ENCODE measurements at regions not wholly inside any gene's neighbourhood (a gene's known extent, or its start where the extent isn't known, plus 50 kb on each side); places are given as distances from the start of the nearest gene placed in this dataset.
"Not testable (repeated sequence)": the region's sequence is repeated elsewhere in the genome, so short reads cannot be mapped to it uniquely, and the experiment has no call there.

- no peak for DNase-seq
Observed at GRCh38 chr10:121138918-121139317, 287.8 kb downstream of the WDR11 start.

GRCh38 chr10:121145802-121146395, 294.7 kb downstream of the WDR11 start:
- DNase-seq: not testable (repeated sequence)

GRCh38 chr10:121148921-121149320, 297.8 kb downstream of the WDR11 start:
- no peak for DNase-seq

- DNase-seq: no peak
Observed at GRCh38 chr10:121152033-121152432, 300.9 kb downstream of the WDR11 start.

GRCh38 chr10:121152935-121153334, 301.8 kb downstream of the WDR11 start:
- no peak for DNase-seq

- peak; percentile 10 for DNase-seq
Observed at GRCh38 chr10:121154310-121154709, 303.1 kb downstream of the WDR11 start.

GRCh38 chr10:121154846-121155245, 303.7 kb downstream of the WDR11 start:
- peak; percentile 71 for DNase-seq

- DNase-seq: no peak
Observed at GRCh38 chr10:121155742-121156474, 304.7 kb downstream of the WDR11 start.

- DNase-seq: no peak
Observed at GRCh38 chr10:121157998-121158397, 306.8 kb downstream of the WDR11 start.

- DNase-seq: peak; percentile 26
Observed at GRCh38 chr10:121158988-121159579, 307.9 kb downstream of the WDR11 start.

- DNase-seq: no peak
Observed at GRCh38 chr10:121159670-121160069, 308.5 kb downstream of the WDR11 start.

- DNase-seq: no peak
Observed at GRCh38 chr10:121165276-121165675, 314.1 kb downstream of the WDR11 start.

- peak; percentile 9 for DNase-seq
Observed at GRCh38 chr10:121167534-121168243, 316.5 kb downstream of the WDR11 start.

GRCh38 chr10:121168545-121169216, 317.5 kb downstream of the WDR11 start:
- DNase-seq: no peak

GRCh38 chr10:121169406-121169805, 318.2 kb downstream of the WDR11 start:
- DNase-seq: no peak

- no peak for DNase-seq
Observed at GRCh38 chr10:121171825-121172787, 320.9 kb downstream of the WDR11 start.

- no peak for DNase-seq
Observed at GRCh38 chr10:121179006-121179405, 327.8 kb downstream of the WDR11 start.

GRCh38 chr10:121182219-121182618, 331.1 kb downstream of the WDR11 start:
- no peak for DNase-seq

- peak; percentile 94 for DNase-seq
Observed at GRCh38 chr10:121183236-121183635, 332.1 kb downstream of the WDR11 start.

GRCh38 chr10:121183707-121184106, 332.5 kb downstream of the WDR11 start:
- DNase-seq: no peak

- DNase-seq: no peak
Observed at GRCh38 chr10:121185816-121186455, 334.8 kb downstream of the WDR11 start.

Measured in NCI-H345 (cell line).